Gastroesophageal sphincter (tissue), 3 donors: ENCODE measurements at regions not wholly inside any gene's neighbourhood (a gene's known extent, or its start where the extent isn't known, plus 50 kb on each side); places are given as distances from the start of the nearest gene placed in this dataset.

Experiments used
- EP300 ChIP-seq: sonication (generic); formaldehyde crosslinking; IDR thresholded peaks from one replicate; pipeline ENCODE4 v1.6.1; 2017; ENCODE audit warnings: antibody characterized with exemption, mild to moderate bottlenecking
- POLR2A ChIP-seq, 2 donors: fragments of 450-650 bp; IDR thresholded peaks; one replicate each; pipeline ENCODE4 v1.6.1; 2017; ENCODE audit warnings: antibody characterized with exemption in 2 of 2, mild to moderate bottlenecking in 2 of 2, moderate library complexity in 1 of 2
- POLR2AphosphoS5 ChIP-seq: sonication (generic); formaldehyde crosslinking; IDR thresholded peaks from one replicate; pipeline ENCODE4 v1.6.1; 2017; ENCODE audit warnings: antibody characterized with exemption
- TF ChIP-seq, protein P1 (sequence below), 4 experiments: fragments of 200-600 bp in 2 of 4; fragments of 450-650 bp in 2 of 4; sonication (generic) in 1 of 4; IDR thresholded peaks; one replicate each; pipeline ENCODE4 v1.5.1; 2017 to 2019; ENCODE audit warnings: antibody characterized with exemption in 4 of 4, mild to moderate bottlenecking in 2 of 4, moderate library complexity in 2 of 4

DNA sequence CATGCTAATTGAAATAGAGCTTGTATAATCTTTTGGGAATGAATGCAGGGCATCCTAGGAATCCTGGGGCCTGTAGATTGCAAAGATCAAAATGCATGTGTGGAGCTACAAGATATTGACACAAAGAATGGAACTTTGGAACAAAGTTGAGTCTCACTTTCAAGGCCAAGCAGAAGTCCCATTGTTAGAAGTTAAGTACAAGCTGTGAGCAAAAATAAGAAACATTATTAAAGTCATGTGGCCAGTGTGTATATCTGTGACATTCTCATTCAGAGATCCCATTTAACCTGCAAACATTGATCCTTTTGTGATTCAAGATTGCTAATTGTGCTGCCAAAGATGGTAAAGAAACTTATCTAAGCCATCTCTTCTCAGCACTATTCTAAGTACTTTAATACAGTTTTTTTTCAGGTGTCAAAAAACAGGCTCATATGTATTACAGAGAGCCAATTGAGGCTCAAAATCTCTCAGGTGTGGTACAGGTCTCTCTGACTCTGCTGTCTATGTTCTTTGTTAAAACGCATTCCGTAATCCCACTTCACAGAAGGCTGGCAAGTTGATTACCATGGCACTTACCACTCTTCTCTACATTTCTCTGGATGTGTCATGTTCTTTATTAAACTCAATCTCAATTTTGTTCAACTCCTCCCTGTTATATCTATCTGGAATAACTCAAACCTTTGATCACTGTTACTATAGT lies 704.4 kb upstream of the NEGR1 start:
- TF ChIP-seq, protein P1, sequence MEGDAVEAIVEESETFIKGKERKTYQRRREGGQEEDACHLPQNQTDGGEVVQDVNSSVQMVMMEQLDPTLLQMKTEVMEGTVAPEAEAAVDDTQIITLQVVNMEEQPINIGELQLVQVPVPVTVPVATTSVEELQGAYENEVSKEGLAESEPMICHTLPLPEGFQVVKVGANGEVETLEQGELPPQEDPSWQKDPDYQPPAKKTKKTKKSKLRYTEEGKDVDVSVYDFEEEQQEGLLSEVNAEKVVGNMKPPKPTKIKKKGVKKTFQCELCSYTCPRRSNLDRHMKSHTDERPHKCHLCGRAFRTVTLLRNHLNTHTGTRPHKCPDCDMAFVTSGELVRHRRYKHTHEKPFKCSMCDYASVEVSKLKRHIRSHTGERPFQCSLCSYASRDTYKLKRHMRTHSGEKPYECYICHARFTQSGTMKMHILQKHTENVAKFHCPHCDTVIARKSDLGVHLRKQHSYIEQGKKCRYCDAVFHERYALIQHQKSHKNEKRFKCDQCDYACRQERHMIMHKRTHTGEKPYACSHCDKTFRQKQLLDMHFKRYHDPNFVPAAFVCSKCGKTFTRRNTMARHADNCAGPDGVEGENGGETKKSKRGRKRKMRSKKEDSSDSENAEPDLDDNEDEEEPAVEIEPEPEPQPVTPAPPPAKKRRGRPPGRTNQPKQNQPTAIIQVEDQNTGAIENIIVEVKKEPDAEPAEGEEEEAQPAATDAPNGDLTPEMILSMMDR (IDR thresholded peaks at IDR 0.05): no peak
- no peak for TF ChIP-seq EP300
- TF ChIP-seq POLR2A (IDR thresholded peaks at IDR 0.05): no peak
- no peak for TF ChIP-seq POLR2AphosphoS5
